NCI-H226 (cell line): ENCODE measurements at regions not wholly inside any gene's neighbourhood (a gene's known extent, or its start where the extent isn't known, plus 50 kb on each side); places are given as distances from the start of the nearest gene placed in this dataset.
"Not testable (repeated sequence)": the region's sequence is repeated elsewhere in the genome, so short reads cannot be mapped to it uniquely, and the experiment has no call there.

ENCODE experiments used
- DNase-seq: peaks from one replicate; pipeline ENCODE4 v3.0.0-alpha.2; 2015

DNA sequence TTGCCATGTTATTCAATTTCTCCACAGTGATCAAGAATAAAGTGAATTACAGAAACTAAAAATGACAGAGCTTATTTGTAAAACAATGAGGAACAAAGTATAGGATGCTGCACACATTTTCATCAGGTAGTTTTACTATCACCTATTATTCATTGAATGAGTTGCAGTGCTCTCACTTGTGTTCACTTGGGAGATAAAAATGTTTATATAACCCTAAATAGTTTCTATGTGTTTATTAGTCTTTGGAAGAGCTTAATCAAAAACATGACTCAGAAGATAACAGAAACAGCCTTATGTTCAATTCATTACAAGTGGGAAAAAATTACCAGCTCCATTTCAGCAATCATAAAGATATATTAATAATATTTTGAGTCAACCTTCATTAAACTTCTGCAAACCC is 796.2 kb downstream of the SLITRK1 start:
- no peak for DNase-seq

GRCh38 chr13:83085186-83085900 is 796.9 kb downstream of the SLITRK1 start:
- peak; percentile 21 for DNase-seq

GRCh38 chr13:83077499-83077898 is 804.8 kb downstream of the SLITRK1 start:
- DNase-seq = no peak

GRCh38 chr13:83073930-83074329 is 808.3 kb downstream of the SLITRK1 start:
- peak; percentile 18 for DNase-seq

DNA sequence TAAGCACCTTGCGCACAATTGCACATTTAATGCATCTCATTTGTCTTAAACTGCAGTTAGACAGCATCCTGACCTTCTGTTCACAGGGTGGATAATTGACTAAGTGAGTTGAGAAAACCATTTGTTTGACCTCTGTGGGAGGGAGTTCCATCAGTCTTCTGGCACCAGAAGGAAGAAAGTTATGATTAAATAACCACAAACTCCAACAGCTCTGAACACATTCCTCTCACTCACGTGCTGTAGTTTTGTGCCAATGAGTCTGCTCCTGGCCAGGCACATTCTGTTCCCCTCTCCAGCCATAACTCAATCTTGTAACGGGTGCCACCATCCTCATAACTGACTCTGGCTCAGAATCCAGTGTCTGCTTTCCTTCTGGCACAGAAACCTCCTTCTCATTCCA is 817.2 kb downstream of the SLITRK1 start:
- peak; percentile 93 for DNase-seq

DNA sequence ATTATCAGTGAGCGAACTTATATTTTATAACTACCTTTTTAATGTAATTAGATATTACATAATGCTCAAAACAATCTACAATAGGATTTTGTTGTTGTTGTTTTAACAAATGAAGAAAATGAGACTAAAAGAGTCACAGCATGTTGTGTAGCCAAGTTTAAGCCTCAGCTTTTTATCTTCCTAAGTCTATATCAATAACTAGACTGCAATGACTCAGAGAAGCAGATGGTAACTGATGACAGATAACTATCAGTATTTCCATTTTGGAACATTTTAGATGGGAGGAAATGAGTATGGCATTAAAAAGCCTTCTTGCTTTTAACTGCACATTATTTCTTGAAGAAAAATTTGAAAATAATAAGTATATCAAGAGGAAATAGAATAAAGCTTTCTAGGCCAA is 825.2 kb downstream of the SLITRK1 start:
- DNase-seq = no peak

DNA sequence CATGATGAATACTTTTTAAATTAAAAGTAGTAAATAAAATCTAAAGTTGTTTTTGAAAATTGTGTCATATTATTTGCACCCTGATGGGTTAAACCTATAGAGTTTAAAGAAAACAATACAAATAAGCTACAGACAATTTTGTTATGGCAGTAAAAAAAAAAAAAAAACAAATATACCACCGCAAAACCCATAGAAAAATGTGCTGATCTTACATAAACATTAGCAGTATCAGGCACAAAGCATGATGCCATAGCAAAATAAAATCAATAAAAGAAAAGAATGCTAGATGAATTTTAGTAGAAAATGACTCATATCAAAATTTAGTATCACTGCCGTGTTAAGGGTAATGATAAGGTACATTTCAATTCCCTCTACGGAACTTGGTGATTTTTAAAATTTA is 826.0 kb downstream of the SLITRK1 start:
- no peak for DNase-seq

DNA sequence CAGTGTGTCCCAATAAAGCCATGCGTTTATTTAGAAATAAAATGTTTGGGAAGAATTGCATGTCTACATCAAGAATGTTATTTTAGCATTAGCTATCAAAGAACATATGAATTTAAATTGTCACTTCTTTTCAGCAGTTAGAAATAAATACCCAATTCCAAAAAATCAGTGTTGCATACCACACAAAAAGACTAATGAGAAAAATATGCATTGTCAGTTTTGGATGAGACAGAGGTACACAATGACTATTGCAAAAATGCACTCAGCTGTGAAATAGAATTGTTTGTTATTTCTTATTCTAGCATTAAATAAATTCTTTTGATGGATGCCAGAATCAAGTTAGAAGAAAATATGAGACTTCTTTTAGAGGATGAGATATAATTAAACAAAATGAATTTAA is 833.9 kb downstream of the SLITRK1 start:
- DNase-seq = no peak

DNA sequence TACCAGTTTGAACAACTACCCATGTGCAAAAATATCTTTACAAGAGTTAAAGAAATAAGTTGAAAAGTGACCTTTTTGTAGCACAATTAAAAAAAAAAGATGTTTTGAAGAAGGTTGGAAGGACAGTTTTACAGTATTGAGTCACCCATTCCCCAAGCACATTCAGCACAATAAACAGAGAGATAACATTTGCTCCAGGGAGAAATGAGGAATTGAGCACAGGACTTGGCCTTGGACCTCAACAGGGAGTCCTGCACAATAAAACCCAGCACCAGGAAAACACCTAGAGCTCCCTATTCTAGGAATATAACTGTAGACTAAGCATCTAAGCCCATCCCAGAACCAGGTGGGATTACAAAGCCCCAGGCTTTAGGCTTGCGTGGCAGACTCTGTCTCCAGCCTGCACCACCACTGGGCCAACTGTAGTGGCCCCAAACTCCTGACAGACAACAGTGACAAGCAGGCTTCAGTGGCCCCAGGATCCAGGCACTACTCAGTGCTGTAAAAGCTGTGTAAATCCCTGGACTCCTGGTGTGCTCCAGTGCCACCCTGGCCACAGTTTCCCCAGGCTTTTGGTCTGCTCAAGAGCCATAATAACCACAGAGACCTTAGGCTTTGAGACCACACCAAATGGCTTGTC is 857.2 kb downstream of the SLITRK1 start:
- peak; percentile 51 for DNase-seq

GRCh38 chr13:83024232-83024631 is 858.0 kb downstream of the SLITRK1 start:
- no peak for DNase-seq

DNA sequence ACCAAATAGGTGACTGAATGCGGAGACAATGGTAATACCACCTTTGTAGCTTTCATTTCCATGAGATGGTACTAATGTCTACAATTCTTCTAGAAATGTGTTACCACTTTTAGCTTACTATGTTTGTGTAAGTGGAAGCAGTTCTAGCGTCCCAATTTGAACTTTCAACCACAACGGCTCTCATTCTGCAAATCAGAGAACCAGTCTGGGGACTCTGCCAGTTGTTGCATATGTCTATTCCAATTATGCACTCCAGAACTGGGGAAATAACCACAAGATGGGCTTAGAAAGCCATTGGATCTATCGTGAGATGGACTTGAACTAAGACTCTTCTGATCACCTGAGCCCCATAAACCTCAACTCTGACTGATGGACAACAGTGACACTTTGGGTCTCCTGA is 862.3 kb downstream of the SLITRK1 start:
- no peak for DNase-seq

- no peak for DNase-seq
Observed at GRCh38 chr13:83009987-83010386, 872.3 kb downstream of the SLITRK1 start.

DNA sequence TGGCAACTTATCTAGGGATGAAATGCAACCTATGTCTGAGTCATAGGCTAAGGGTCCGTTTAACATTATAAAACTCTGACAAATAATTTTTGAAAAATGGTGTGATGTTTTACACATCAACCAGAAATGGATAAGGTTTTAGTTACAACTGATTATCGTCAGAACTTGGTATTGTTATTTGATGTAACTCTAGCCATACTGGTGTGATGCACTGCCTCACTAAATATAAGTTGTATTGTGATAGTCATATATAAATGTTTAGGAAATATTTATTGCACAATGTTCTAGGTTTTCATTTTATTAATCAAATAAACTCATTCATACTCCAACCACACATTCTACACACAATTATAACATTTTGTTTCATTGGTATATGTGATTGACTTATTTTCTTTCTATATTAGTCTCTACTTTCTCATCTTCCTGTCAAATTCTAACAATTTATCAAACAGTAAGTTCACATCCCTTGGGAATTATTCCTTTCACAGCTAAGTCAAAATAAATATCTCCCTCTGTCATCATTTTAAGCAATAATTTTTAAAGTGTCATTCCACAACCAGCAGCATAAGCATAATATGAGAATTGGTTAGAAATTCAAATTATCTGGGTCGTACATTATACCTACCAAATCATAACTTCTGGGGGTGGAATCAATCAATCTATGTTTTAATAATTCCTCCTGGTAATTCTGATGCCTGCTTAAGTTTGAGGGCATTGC is 873.9 kb downstream of the SLITRK1 start:
- peak; percentile 33 for DNase-seq

GRCh38 chr13:83007226-83007625 is 875.0 kb downstream of the SLITRK1 start:
- DNase-seq = no peak

DNA sequence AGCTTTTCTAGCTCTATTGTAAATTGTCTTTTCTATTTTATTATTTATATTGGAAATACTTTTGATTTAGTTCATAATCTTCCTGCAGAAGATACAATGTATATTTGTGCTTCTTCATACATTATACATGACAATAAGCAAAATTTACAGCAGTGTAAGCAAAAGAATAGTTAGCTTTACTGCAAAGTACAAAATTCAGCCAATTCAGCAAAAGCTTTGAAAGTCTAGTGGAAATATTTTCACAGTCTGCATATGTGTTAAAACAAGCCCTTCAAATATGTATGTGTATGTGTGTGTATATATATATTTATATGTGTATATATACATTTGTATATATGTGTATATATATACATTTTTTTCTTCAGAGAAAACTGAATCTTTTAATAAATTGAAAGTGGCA is 879.1 kb downstream of the SLITRK1 start:
- no peak for DNase-seq

GRCh38 chr13:82993417-82993816 is 888.9 kb downstream of the SLITRK1 start:
- no peak for DNase-seq

DNA sequence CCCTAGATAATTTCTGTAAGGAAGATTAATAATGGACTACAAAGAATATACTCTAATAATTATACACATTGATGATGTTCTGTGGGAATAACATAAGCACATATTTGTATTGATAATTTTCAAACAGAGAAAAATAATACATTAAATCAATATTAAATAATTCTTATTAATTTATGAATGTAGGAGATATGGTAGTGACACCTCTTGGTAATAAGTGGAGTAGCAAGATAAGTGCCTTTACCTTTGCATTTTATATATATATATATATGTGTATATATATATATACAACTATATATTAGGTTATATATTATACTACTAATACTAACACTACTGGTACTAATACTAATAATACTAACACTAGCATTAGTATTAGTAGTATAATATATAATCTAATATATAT is 905.8 kb downstream of the SLITRK1 start:
- DNase-seq = no peak

GRCh38 chr13:82963226-82964099 is 918.8 kb downstream of the SLITRK1 start:
- DNase-seq = peak; percentile 57

GRCh38 chr13:82962397-82962796 is 919.9 kb downstream of the SLITRK1 start:
- DNase-seq = peak; percentile 11

DNA sequence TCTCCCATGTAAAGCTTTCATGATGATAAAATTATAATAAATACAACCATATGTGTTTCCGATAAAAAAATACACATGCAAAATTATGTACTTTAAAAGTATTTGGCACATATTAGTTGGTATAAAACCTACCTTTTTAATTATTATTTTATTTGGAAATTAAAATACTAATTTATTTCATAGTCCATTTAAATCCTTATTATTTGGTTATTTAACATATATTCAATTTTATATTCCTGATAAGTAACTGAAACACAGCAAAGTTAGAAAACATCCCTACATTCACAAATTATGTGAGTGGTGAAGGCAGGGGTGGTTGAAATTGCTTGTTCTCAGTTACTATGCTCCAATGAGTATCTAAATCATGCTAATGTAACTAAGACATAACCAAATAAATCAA is 920.5 kb downstream of the SLITRK1 start:
- no peak for DNase-seq

- DNase-seq = not testable (repeated sequence)
Observed at GRCh38 chr13:82952336-82952735, 929.9 kb downstream of the SLITRK1 start.

GRCh38 chr13:82947683-82948082 is 934.6 kb downstream of the SLITRK1 start:
- no peak for DNase-seq

- DNase-seq = peak; percentile 35
Observed at GRCh38 chr13:82947191-82947621, 935.1 kb downstream of the SLITRK1 start.
